ENCODE measurements at regions not wholly inside any gene's neighbourhood (a gene's known extent, or its start where the extent isn't known, plus 50 kb on each side); places are given as distances from the start of the nearest gene placed in this dataset.
"Not testable (repeated sequence)": the region's sequence is repeated elsewhere in the genome, so short reads cannot be mapped to it uniquely, and the experiment has no call there.

DNA sequence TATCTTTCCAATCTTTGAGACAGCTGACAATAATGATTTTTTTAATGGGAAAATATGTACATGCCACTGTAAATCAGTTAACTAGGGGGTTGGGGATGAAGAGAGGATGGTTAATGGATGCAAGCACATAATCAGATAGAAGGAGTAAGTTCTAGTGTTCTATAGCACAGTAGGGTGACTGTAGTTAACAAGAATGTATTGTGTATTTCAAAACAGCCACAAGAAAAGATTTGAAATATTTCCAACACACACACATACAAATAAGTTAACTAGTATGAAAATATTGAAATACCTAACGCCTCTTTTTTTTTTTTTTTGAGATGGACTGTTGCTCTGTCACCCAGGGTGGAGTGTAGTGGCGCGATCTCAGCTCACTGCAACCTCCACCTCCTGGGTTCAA is 153.4 kb upstream of the SALL4 start:
- peak; percentile 33 for DNase-seq

DNA sequence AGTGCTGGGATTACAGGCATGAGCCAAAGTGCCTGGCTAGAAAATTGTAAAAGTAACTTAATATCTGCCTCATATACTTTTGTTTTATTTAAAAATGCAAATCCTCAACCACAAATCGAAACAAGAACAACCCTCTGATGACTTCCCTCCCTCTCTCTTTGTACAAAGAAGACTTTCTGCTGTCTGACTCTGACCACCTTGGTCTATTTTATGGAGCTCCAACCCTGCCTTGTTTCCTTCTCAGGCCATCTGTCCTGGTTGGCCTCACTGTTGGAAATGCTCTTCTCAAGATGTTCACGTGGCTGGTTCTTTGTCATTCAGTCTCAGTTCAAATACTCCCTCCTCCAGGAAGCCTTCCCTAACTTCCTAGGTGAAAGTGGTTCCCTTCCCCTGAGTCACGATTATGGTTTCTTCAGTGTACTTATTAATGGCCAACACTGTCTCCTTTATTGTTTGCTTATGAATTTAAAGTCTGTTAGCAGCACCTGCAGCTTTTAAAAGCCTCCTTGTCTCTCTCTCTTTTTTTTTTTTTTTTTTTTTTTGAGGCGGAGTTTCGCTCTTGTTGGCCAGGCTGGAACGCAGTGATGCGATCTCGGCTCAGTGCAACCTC is 151.5 kb upstream of the SALL4 start:
- no peak for DNase-seq

DNA sequence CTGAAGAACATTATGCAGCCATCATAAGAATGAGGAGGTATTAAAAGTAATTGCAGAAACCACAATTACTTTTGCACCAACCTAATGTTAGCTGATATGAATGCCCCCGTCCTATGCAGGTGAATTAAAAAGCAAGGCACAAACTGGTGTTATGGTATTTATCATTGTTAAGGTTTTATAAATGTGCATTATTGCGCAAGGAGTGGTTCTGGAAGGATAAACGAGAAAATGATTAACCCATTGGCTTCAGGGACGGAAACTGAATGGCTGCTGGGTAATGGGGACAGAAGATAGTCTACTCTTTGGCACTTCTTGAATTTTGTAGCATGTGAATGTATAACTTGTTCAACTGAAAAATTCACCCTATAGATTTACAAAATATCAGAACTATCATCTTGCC is 148.6 kb upstream of the SALL4 start:
- no peak for DNase-seq

DNA sequence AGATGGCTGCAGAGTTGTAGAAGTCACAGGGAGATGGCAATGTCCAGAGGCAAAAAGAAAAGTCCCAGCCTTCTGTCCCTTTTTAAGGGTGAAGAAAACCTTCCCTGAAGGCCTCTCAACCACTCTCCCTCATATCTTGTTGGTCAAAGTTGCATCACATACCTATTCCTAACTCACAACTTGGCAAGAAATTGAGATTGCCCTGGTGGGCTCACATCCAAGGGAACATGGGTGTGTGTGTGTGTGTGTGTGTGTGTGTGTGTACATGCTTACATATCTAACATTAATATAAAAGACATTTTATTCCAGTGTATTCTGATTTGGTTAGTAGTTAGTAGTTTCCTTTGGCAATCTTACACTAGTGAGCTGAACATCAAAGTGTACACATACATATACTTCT is 144.3 kb upstream of the SALL4 start:
- peak; percentile 55 for DNase-seq

DNA sequence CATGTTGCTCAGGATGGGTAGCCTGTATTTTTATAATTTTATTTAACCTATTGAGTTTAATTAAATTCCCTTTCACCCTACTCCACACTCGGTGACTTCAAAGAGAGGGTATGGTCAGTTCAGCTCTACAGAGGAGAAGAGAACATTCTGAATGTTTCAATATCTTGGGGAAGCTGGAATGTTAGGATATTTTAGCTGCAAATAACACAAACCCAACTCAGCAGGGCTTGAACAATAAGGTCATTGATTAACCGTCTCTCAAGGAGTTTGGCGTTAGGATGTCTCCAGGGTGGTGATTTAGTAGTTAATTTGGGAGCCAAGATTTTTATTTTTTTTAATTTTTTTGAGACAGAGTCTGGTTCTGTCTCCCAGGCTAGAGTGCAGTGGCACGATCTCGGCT is 143.6 kb upstream of the SALL4 start:
- DNase-seq = no peak

DNA sequence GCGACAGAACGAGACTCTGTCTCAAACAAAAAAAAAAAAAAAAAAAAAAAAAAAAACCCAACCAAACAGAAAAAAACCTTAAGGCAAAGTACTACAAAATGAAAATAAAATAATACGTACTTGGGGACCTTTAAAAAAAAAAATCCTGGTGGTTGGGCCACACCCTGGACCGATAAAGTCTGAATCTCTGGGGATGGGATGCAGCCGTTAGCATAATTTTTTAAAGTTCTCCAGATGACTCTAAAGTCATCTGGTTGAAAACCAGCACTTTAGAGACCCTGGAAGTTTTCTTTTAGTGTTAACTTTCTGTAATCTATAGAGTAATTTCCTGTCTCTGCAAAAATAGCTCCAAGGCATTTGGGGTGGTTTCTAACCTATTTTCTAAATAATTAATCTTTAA is 142.9 kb upstream of the SALL4 start:
- DNase-seq = no peak

DNA sequence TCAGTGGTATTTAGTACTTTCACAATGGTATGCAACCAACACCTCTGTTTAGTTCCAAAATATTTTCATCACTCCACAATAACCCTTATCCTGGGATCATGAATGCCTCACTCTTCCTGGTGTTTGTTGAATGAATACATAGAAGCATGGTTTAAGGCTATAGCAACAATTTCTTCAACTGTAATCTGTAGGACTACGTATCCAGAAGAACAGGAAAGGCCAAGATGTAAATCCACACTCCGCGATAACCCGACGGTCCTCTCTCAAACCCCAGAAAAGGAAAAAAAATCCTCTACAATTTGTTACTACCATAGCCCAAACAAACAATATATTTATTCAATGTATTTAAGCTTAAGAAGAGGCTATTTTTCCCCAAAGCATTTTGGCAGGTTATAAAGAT is 141.4 kb upstream of the SALL4 start:
- no peak for DNase-seq

DNA sequence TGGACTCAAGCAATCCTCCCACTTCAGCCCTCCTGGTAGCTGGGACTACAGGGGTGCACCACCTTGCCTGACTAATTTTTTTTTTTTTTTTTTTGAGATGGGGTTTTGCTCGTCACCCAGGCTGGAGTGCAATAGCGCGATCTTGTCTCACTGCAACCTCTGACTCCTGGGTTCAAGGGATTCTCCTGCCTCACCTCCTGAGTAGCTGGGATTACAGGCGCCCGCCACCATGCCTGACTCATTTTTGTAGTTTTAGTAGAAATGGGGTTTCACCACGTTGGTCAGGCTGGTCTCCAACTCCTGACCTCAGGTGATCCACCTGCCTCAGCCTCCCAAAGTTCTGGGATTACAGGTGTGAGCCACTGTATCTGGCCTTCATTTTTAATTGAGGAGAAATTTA is 141.0 kb upstream of the SALL4 start:
- DNase-seq = not testable (repeated sequence)

DNA sequence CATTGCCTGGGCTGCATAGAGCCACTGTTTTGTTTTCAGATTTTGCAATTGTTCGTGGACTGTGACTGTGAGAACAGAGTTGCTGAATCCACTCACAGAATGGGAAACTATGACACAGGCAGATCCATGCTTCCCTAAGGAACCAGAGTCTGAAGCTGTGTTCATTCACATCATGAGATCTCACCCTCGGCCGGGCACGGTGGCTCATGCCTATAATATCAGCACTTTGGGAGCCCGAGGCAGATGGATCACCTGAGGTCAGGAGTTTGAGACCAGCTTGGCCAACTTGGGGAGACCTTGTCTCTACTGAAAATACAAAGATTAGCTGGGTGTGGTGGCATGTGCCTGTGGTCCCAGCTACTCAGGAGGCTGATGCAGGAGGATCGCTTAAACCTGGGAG is 139.2 kb upstream of the SALL4 start:
- no peak for DNase-seq

DNA sequence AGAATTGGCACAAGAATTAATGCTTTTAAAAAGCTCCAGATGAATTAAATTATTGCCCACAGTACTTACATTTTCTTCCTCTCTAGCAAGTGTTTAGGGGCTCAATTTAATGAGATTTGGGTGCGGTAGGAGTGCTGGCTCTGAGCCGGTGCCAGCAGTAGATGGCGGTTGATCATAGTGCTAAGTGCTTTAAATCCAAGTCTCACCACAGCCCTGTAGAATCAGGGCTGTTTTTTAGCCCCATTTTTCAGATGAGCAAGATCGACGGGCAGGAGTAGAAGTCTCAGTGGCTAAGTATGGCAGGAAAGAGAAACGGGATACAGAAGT is 136.9 kb upstream of the SALL4 start:
- DNase-seq = no peak

DNA sequence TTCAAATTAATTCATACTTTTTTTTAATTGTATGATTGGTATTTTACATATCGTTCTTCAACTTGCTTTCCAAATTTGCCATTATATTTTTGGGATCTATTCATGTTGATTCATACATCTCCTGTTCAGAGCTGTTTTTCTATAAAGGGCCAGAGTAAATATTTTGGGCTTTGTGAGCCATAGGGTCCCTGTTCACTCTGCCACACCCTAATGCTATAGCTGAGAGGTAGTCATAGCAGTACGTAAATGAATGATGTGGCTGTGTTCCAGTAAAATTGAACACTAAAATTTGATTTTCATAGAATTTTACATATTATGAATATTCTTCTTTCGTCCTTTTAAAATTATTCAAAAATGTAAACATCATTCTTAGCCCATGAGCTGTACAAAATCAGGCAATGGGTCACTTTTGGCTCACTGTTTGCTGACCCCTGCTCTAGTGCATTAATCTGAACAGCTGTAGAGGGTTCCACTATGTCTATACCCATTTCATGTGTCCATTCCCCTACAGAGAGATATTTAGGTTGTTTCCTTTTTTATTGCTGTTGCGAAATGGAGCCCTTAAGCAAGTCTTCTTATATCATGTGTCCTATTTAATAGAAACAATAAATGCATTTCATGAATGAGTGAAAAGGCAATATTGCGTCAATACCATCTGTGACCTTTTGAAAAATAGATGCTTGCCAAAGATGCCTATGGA is 136.4 kb upstream of the SALL4 start:
- no peak for DNase-seq

DNA sequence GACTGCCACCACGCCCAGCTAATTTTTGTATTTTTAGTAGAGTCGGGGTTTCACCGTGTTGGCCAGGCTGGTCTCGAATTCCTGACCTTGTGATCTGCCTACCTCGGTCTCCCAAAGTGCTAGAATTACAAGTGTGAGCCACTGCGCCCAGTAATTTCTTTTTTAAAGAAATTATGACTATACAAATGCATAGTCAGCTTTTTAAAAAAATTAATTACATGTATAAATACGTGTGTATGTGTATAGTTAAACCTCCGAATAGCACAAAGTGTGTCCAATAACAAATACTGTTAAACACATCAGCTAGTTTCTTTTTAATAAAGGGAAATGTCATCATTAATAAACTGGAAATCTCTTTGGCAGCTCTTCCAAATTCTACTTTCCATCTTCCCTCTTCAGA is 135.5 kb upstream of the SALL4 start:
- no peak for DNase-seq

DNA sequence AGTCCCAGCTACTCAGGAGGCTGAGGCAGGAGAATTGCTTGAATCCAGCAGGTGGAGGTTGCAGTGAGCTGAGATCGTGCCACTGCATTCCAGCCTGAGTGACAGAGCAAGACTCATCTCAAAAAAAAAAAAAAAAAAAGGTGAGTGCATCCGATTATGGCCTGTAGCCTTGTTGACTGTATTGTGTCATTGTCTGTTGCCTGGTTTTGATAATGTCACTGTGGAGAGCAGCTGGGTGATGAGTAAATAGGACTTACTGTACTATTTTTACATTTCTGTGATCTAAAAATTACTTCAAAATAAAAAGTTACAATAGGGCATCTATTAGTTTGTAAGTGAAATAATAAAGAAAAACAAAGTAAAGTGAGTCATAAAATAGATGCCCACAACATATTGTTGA is 134.1 kb upstream of the SALL4 start:
- no peak for DNase-seq

DNA sequence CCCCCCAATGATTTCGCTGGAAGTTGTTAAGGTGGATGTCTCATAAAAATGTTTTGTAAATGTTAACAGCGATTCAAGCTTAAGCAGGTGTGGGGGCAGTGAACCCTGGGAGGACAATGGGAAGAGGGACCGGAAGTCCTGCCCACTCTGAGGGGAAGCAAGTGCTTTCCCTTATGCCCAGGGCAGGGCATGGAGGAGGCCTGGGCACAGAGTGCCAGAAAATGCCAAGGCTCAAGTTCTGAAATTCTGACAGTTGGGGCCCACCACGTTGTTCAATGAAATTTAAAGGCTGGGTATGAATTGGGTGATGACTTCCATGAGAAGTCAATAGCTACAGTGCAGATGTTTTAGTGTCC is 132.7 kb upstream of the SALL4 start:
- DNase-seq = no peak

DNA sequence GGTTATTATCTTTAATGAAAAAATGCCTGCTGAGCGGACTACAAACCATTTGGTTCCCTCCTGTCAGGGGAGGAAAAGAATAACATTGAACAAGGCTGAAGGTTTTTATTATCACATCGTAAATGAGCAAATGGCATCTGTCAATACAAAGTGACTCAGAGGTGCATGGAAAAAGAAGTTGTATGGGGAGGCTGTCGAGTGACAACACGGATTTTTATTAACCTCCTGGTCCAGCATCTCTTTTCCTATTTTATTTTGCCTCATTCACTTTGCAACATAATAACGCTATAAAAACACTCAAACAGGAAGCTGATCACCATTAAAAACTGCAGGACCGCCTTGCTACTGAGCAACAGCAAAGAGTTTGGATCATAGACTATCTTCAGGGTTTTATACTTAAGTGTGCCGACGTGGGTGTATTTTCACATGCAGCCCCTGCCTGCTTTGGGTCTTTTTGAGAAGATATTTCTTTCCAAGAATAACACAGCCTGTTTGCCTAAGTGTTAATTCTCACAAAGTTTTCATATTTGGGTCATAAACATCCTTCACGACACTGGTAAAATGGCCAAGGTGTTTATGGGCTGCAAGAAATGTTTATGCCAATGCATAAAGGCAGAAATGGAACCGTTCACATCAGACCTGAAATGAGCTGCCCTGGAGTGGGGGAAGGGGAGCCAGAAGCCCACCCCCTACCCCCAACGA is 132.1 kb upstream of the SALL4 start:
- DNase-seq = no peak

DNA sequence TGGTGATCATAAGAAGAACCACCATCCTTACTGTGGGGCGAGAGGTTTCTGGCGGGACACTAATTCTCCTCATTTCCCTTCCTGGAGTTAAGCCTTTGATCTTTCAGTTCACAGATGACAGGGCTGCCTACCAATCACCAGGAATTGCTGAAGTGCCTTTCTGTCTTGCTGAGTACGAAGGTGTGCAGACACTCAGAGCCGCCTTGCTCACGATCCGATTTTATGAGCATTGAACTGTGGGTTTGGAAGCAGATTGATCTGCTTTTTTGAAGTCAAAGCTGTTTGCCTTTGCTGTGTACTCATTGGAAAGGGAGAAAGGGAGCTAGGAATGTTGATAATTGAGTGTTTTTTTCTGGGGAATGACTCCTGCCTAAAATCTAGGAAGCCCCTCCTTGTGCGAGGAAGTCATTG is 129.1 kb upstream of the SALL4 start:
- no peak for DNase-seq

DNA sequence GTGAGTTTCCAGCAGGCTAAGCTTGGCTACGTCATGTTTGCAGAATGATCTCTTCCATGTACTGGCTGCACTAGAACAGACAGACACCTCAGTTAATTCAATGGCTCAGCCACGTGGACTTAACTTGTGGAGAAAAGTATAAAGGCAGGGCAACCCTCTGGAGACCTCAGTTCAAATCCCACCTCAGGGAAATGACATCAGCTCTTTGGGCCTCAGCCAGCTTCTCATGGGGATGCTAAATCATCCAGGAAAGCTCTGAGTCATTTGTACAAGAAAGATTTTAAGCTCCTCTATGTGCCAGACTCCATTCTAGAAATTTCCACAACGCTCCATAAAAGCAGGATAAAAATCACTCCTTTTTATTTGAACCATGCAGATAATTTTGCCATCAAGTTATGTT is 128.5 kb upstream of the SALL4 start:
- peak; percentile 56 for DNase-seq

DNA sequence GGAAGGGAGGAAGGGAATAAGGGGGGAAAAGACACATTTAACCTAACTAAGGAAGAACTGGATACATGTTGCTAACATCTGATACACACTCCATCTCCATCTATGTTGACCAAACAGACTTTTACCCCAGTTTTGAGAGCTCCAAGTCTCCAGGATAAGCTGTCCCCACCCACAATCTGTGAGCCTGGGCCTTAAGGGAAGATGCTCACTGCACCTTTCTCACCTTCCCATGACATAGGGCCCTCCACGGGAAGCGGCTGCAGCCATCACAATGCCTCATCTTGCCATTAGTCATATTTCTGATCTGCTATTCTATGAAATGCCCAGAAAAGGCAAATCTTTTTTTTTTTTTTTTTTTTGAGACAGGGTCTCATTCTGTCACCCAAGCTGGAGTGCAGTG is 126.6 kb upstream of the SALL4 start:
- DNase-seq = no peak

DNA sequence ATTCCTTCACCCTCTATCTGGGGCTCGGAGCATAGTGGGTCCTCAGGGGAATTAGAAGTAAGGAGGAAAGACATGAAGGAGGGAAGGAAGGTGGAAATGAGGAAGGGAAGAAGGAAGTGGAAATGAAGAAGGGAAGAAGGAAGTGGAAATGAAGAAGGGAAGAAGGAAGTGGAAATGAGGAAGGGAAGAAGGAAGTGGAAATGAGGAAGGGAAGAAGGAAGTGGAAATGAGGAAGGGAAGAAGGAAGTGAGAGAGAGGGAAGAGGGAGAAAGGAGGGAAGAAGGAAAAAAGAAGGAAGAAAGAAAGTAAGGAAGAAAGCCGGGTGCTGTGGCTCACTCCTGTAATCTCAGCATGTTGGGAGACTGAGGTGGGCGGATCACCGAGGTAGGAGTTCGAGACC is 125.6 kb upstream of the SALL4 start:
- not testable (repeated sequence) for DNase-seq

DNA sequence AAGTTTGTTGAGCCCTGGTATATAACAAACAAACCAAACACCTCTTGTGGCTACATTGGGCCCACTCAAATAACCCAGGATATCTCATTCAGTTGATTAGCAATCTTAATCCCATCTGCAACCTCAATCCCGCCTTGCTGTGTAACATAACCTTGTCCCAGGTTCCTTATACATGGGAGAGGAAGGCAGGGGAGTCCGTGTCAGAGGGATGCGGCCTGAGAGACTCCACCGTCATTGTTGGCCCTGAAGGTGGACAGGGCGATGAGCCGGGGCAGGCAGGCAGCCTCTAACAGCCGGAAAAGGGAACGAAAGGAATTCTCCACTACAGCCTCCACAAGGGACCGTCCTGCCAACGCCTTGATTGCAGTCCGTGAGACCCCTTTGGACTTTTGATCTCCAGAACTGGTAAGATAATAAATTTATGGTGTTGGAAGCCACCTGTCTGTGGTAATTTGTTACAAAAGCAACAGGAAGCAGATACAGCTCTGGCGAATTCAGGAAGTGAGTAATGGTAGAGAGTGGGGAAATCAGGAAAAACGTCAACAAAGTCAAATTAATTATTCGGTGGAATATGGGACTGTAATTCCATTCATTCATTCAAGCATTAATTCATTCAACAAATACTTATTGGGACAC is 124.5 kb upstream of the SALL4 start:
- peak; percentile 23 for DNase-seq

DNA sequence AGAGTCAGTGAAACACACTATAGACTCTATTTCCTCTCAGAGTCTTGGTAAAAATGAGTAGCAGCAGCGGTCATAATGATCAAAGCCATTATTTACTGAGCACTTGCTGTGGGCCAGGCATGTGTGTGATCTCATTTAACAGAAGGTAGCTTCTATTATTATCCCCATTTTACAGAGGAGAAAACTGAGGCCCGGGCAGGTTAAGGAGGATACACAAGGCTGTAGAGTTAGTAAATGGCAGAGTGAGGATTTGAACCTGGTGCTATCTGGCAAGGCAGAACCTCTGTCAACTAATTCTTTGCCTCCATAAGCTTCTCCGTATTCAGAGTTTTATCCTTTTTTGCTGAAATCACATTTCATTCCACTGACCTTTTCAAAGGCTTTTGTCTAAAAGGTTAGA is 122.2 kb upstream of the SALL4 start:
- no peak for DNase-seq

DNA sequence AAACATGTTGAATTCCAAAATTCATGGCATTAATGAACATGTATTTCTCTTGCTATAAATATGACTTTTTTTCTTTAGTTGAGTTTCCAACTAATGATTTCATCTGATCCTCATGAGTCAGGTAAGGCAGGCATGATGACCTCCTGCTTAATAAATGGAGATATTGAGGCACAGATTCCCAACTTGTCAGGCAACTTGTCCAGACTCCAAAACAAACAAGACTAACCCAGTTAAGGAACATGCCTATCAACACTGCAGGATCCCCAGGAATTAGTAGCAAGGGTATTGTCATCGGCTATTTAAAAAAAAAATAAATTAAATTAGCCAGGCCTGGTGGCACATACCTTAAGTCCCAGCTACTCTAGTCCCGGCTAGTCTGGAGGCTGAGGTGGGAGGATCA is 121.3 kb upstream of the SALL4 start:
- DNase-seq = no peak

DNA sequence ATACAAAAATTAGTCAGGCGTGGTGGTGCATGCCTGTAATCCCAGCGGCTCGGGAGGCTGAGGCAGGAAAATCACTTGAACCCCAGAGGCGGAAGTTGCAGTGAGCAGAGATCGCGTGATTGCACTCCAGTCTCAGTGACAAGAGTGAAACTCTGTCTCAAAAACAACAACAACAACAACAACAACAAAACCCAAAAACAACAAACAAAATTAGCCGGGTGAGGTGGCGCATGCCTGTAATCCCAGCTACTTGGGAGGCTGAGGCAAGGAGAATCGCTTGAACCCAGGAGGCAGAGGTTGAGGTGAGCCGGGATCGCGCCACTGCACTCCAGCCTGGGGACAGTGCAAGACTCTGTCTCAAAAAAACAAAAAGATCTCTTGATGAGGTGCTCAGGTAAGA is 120.5 kb upstream of the SALL4 start:
- not testable (repeated sequence) for DNase-seq

DNA sequence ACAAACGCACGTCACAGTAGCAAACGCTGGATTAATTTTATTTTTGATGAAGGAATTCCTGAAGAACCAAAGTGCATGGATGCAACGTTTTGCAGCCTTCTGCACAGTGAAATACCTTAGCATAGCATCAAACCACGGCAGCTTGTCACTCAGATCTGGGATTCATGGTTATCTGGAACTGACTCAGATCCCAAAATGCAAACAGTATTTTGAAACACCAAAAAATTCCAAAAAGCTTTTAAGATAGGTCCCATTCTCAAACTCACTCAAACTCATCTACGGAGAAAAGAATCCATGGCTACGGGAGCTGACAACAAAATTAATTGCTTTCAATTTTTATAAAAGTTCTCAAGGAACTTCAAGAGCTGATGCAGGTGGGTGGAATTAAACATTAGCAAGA is 116.2 kb upstream of the SALL4 start:
- no peak for DNase-seq
